WTC11 (cell line): ENCODE measurements at regions not wholly inside any gene's neighbourhood (a gene's known extent, or its start where the extent isn't known, plus 50 kb on each side); places are given as distances from the start of the nearest gene placed in this dataset.

Experiments
- ATAC-seq: fragments of 200-7000 bp; cut with Tn5 transposase; 2 replicates; pipeline ENCODE4 v1.10.0; 2021; ENCODE audit warnings: mild to moderate bottlenecking, moderate library complexity
- CTCF ChIA-PET: fragments of 300-600 bp; sonication (Branson Sonifier 250); formaldehyde crosslinking; loops from one replicate; lab custom pipeline; 2021; ENCODE audit warnings: antibody characterized with exemption; lab: Charles Lee
- POLR2A ChIA-PET: fragments of 350-600 bp; sonication (Branson Sonifier 250); formaldehyde crosslinking; loops from one replicate; lab custom pipeline; 2021; ENCODE audit warnings: antibody characterized with exemption; lab: Charles Lee
- DNase-seq: peaks from one replicate; pipeline ENCODE4 v3.0.0; 2021; ENCODE audit warnings: low spot score
- H3K27ac Mint-ChIP-seq: 2 replicates; pipeline ENCODE4 v1.8.0; 2021; ENCODE audit warnings: mixed read lengths
- H3K27me3 Mint-ChIP-seq: 2 replicates; pipeline ENCODE4 v1.8.0; 2021; ENCODE audit warnings: low read depth, mild to moderate bottlenecking, moderate library complexity, mixed read lengths
- H3K36me3 Mint-ChIP-seq: 2 replicates; pipeline ENCODE4 v1.8.0; 2021; ENCODE audit warnings: mixed read lengths
- H3K4me1 Mint-ChIP-seq: 2 replicates; pipeline ENCODE4 v1.8.0; 2022; ENCODE audit warnings: mixed read lengths
- H3K4me3 Mint-ChIP-seq: 2 replicates; pipeline ENCODE4 v1.8.0; 2021; ENCODE audit warnings: mild to moderate bottlenecking, moderate library complexity, mixed read lengths
- H3K9me3 Mint-ChIP-seq: 2 replicates; pipeline ENCODE4 v1.8.0; 2021; ENCODE audit warnings: mixed read lengths
- ATF1 ChIP-seq: sonication (generic); formaldehyde crosslinking; IDR thresholded peaks from 2 replicates; pipeline ENCODE4 v1.8.1; 2023; ENCODE audit warnings: mild to moderate bottlenecking, moderate library complexity, missing genetic modification reagents
- ATF2 ChIP-seq: sonication (generic); formaldehyde crosslinking; IDR thresholded peaks from 2 replicates; pipeline ENCODE4 v1.8.1; 2022; ENCODE audit warnings: low read depth, missing genetic modification reagents, borderline replicate concordance
- ATF3 ChIP-seq: sonication (generic); formaldehyde crosslinking; conservative IDR thresholded peaks from 2 replicates; pipeline ENCODE4 v1.8.1; 2022; ENCODE audit warnings: mild to moderate bottlenecking, missing genetic modification reagents
- CDX4 ChIP-seq: fragments of 250-450 bp; sonication (Bioruptor Pico); IDR thresholded peaks from 2 replicates; pipeline ENCODE4 v1.9.0; 2021; ENCODE audit warnings: moderate library complexity, mild to moderate bottlenecking, inconsistent platforms, borderline replicate concordance
- CREM ChIP-seq: sonication (generic); formaldehyde crosslinking; IDR thresholded peaks from 2 replicates; pipeline ENCODE4 v1.8.1; 2022; ENCODE audit warnings: mild to moderate bottlenecking, missing genetic modification reagents, moderate library complexity
- E2F1 ChIP-seq: sonication (generic); formaldehyde crosslinking; IDR thresholded peaks from 2 replicates; pipeline ENCODE4 v1.8.0; 2022; ENCODE audit warnings: mild to moderate bottlenecking, missing genetic modification reagents
- ETV6 ChIP-seq: sonication (generic); formaldehyde crosslinking; IDR thresholded peaks from 2 replicates; pipeline ENCODE4 v1.8.1; 2022; ENCODE audit warnings: mild to moderate bottlenecking, missing genetic modification reagents
- FOXK1 ChIP-seq: sonication (generic); formaldehyde crosslinking; IDR thresholded peaks from 2 replicates; pipeline ENCODE4 v1.8.0; 2022; ENCODE audit warnings: mild to moderate bottlenecking, moderate library complexity, missing genetic modification reagents
- GABPB1 ChIP-seq: sonication (generic); formaldehyde crosslinking; IDR thresholded peaks from 2 replicates; pipeline ENCODE4 v1.8.1; 2023; ENCODE audit warnings: mild to moderate bottlenecking, missing genetic modification reagents
- IRF2 ChIP-seq: sonication (generic); formaldehyde crosslinking; IDR thresholded peaks from 2 replicates; pipeline ENCODE4 v1.8.0; 2022; ENCODE audit warnings: low read depth, missing genetic modification reagents, borderline replicate concordance
- JAZF1 ChIP-seq: fragments of 250-450 bp; sonication (Bioruptor Pico); IDR thresholded peaks from 2 replicates; pipeline ENCODE4 v1.9.0; 2021; ENCODE audit warnings: moderate library complexity, mild to moderate bottlenecking, inconsistent platforms
- NR3C1 ChIP-seq: sonication (generic); formaldehyde crosslinking; conservative IDR thresholded peaks from 2 replicates; pipeline ENCODE4 v1.8.1; 2023; ENCODE audit warnings: low read depth, mild to moderate bottlenecking, missing genetic modification reagents
- PRRX2 ChIP-seq: fragments of 250-450 bp; sonication (Bioruptor Pico); IDR thresholded peaks from 2 replicates; pipeline ENCODE4 v1.8.0; 2021; ENCODE audit warnings: mild to moderate bottlenecking
- SOX15 ChIP-seq: fragments of 250-450 bp; sonication (Bioruptor Pico); IDR thresholded peaks from 2 replicates; pipeline ENCODE4 v1.9.0; 2021; ENCODE audit warnings: mild to moderate bottlenecking
- STAT6 ChIP-seq: sonication (generic); formaldehyde crosslinking; conservative IDR thresholded peaks from 2 replicates; pipeline ENCODE4 v1.8.1; 2023; ENCODE audit warnings: mild to moderate bottlenecking, low read depth, missing genetic modification reagents, moderate library complexity
- ZNF219 ChIP-seq: sonication (generic); formaldehyde crosslinking; IDR thresholded peaks from 2 replicates; pipeline ENCODE4 v1.8.0; 2023; ENCODE audit warnings: missing genetic modification reagents, mild to moderate bottlenecking, borderline replicate concordance
- ZNF232 ChIP-seq: sonication (generic); formaldehyde crosslinking; IDR thresholded peaks from 2 replicates; pipeline ENCODE4 v1.8.0; 2022; ENCODE audit warnings: mild to moderate bottlenecking, missing genetic modification reagents
- ZNF263 ChIP-seq: sonication (generic); formaldehyde crosslinking; IDR thresholded peaks from 2 replicates; pipeline ENCODE4 v1.8.1; 2022; ENCODE audit warnings: low read depth, mild to moderate bottlenecking, moderate library complexity, missing genetic modification reagents
- TF ChIP-seq, protein P1 (sequence below): fragments of 250-450 bp; sonication (Bioruptor Pico); IDR thresholded peaks from 2 replicates; pipeline ENCODE4 v1.9.0; 2021; ENCODE audit warnings: mild to moderate bottlenecking
- TF ChIP-seq, protein P2 (sequence below): sonication (generic); formaldehyde crosslinking; IDR thresholded peaks from 2 replicates; pipeline ENCODE4 v1.8.1; 2023; ENCODE audit warnings: mild to moderate bottlenecking, missing genetic modification reagents

- TF ChIP-seq CREM (no peak), PRRX2 (CRISPR knock-in tag) (no peak), ZNF219 (CRISPR knock-in tag) (no peak)
Measured at GRCh38 chr3:145006271-145006670, 1034.6 kb downstream of the DIPK2A start (continued).

DNA sequence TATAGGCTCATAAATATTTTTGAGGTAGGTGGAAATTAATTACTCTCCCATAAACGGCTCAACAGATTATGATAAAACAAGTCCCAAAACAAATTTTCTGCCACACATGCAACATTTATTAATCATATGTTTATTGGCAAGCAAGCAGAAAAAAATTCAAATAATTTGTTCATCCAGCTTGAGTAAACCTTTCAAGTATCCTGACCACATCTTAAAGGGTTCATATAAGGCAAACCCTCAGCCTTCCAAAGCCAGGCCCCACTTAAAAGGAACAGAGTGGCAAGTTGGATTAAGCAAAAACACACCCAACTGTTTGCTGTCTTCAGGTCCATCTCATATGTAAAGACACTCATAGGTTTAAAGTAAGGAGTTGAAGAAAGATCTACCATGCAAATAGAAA, 1042.3 kb downstream of the DIPK2A start:
- H3K27me3 Mint-ChIP-seq: no peaks in the 10 kb centered on the region
- ChIA-PET CTCF (no interaction called here), POLR2A (no interaction called here)
- no peak for ATAC-seq
- H3K9me3 Mint-ChIP-seq: peaks cover 11% of the 10 kb centered on the region; the same call in 1 of the 2 replicates
- H3K36me3 Mint-ChIP-seq: no peaks in the 10 kb centered on the region
- TF ChIP-seq GABPB1 (CRISPR knock-in tag) (no peak), ETV6 (CRISPR knock-in tag) (no peak), ATF2 (CRISPR knock-in tag) (no peak), CDX4 (CRISPR knock-in tag) (no peak), ZNF263 (CRISPR knock-in tag) (no peak), ZNF232 (no peak), STAT6 (CRISPR knock-in tag) (no peak), ATF1 (CRISPR knock-in tag) (no peak), NR3C1 (CRISPR knock-in tag) (no peak), SOX15 (CRISPR knock-in tag) (no peak), JAZF1 (CRISPR knock-in tag) (no peak)
- TF ChIP-seq, protein P1, sequence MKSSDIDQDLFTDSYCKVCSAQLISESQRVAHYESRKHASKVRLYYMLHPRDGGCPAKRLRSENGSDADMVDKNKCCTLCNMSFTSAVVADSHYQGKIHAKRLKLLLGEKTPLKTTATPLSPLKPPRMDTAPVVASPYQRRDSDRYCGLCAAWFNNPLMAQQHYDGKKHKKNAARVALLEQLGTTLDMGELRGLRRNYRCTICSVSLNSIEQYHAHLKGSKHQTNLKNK (CRISPR knock-in tag): no peak
- DNase-seq: no peak
- no peaks in the 10 kb centered on the region for H3K4me1 Mint-ChIP-seq
- no peak overlapping the region for H3K4me3 Mint-ChIP-seq
- no peak overlapping the region for H3K27ac Mint-ChIP-seq

DNA sequence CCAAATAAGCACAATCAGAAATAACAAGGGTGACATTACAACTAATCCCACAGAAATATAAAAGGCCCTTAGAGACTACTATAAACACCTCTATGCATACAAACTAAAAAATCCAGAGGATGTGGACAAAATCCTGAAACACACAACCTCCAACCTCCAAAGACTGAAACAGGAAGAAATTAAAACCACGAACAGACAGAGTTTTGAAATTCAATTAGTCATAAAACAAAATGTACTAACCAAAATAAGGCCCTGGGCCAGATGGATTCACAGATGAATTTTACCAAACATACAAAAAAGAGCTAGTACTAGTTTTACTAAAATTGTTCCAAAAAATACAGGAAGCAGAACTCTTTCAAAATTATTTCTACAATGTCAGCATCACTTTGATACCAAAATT, 1043.6 kb downstream of the DIPK2A start:
- DNase-seq: no peak
- no peak overlapping the region for H3K4me3 Mint-ChIP-seq
- H3K27ac Mint-ChIP-seq: no peak overlapping the region
- POLR2A ChIA-PET: no interaction called here
- H3K9me3 Mint-ChIP-seq: peaks cover 11% of the 10 kb centered on the region; the same call in 1 of the 2 replicates
- no peak for ATAC-seq
- CTCF ChIA-PET: no interaction called here
- peaks cover 4% of the 10 kb centered on the region for H3K4me1 Mint-ChIP-seq
- no peaks in the 10 kb centered on the region for H3K27me3 Mint-ChIP-seq
- H3K36me3 Mint-ChIP-seq: no peaks in the 10 kb centered on the region
- TF ChIP-seq ATF3 (CRISPR knock-in tag): no peak
- TF ChIP-seq ATF1 (CRISPR knock-in tag): no peak
- no peak for TF ChIP-seq IRF2 (CRISPR knock-in tag)
- no peak for TF ChIP-seq E2F1 (CRISPR knock-in tag)
- TF ChIP-seq ZNF232: no peak
- TF ChIP-seq STAT6 (CRISPR knock-in tag): no peak
- TF ChIP-seq FOXK1 (CRISPR knock-in tag): no peak
- TF ChIP-seq, protein P2, sequence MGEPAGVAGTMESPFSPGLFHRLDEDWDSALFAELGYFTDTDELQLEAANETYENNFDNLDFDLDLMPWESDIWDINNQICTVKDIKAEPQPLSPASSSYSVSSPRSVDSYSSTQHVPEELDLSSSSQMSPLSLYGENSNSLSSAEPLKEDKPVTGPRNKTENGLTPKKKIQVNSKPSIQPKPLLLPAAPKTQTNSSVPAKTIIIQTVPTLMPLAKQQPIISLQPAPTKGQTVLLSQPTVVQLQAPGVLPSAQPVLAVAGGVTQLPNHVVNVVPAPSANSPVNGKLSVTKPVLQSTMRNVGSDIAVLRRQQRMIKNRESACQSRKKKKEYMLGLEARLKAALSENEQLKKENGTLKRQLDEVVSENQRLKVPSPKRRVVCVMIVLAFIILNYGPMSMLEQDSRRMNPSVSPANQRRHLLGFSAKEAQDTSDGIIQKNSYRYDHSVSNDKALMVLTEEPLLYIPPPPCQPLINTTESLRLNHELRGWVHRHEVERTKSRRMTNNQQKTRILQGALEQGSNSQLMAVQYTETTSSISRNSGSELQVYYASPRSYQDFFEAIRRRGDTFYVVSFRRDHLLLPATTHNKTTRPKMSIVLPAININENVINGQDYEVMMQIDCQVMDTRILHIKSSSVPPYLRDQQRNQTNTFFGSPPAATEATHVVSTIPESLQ (CRISPR knock-in tag): no peak
